ENCODE measurements at regions not wholly inside any gene's neighbourhood (a gene's known extent, or its start where the extent isn't known, plus 50 kb on each side); places are given as distances from the start of the nearest gene placed in this dataset.

DNA sequence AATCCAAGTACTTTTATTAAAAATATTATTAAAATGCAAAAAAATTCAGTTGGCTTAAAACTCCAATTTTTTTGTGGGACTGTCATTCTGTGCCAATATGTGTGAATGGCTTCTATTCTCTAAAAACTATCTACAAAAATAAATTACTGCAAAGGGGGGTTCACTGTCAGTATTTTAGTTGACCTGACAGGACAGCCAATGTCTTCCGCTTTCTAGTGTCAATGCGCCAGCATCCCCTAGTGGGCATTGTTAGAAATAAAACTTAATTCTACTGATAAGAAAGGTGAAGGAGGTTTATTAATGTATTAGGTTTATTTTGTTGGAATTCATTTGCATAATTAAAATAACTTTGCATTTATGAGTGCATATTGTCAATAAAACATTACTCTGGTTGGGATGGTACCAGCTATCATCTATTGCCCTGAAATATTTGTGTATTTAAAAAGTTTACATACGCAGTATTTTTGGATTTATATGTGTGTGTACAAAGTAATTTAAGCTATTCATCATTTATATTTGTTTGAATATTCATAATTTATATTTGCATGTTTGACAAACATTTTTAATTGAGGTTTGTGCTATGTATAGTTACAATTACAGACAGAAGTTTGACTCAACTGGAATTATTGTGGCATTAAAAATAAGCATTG is 527.2 kb downstream of the FLRT2 start:
- DNase-seq: no peak
- intact Hi-C loops (cut with DNase I): no loop called here
- Histone ChIP-seq H3K27me3 (ENCODE audit: control insufficient read depth, insufficient read depth) (no peaks in the 10 kb centered on the region), H3K27ac (ENCODE audit: low read length) (no peak overlapping the region), H3K9me3 (ENCODE audit: control insufficient read depth, low read length) (no peaks in the 10 kb centered on the region), H3K4me1 (ENCODE audit: control insufficient read depth, insufficient read depth, low read length) (no peaks in the 10 kb centered on the region), H3K4me3 (ENCODE audit: low read length) (no peak overlapping the region)
- no peak for ATAC-seq
- WGBS: 62% methylated on average over 3 of the region's 3 CpGs

DNA sequence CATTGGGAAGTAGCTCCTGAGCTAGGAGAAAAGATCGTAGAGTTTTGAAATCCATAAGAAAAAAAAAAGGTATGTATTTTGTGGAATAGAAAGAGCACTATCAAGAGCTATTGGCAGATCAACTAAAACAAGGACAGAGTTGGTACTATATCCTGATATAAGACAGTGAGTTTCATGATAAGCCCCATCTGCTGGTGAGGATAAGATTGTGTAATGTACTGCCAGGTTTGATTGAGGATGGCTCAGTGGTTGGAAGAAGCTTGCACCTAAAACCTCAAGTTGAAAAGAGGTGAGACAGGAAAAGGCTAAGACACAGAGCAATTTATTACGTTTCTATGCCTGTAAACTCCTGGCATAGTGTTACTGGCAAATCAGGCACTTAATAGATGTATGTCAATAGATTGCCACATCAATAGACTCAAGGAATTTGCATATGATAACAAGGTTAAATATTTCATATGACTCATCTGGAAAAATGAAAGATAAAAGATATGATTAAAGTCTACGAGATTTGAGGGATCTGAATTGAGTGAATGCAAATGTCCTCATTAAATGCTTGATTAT is 525.6 kb downstream of the FLRT2 start:
- ATAC-seq (no peak), DNase-seq (no peak)
- Histone ChIP-seq H3K27me3 (ENCODE audit: control insufficient read depth, insufficient read depth) (no peaks in the 10 kb centered on the region), H3K4me3 (ENCODE audit: low read length) (no peak overlapping the region), H3K4me1 (ENCODE audit: control insufficient read depth, insufficient read depth, low read length) (no peaks in the 10 kb centered on the region), H3K9me3 (ENCODE audit: control insufficient read depth, low read length) (no peaks in the 10 kb centered on the region), H3K27ac (ENCODE audit: low read length) (no peak overlapping the region)
- intact Hi-C loops (cut with DNase I): no loop called here
- WGBS: 54% methylated on average over 3 of the region's 3 CpGs

DNA sequence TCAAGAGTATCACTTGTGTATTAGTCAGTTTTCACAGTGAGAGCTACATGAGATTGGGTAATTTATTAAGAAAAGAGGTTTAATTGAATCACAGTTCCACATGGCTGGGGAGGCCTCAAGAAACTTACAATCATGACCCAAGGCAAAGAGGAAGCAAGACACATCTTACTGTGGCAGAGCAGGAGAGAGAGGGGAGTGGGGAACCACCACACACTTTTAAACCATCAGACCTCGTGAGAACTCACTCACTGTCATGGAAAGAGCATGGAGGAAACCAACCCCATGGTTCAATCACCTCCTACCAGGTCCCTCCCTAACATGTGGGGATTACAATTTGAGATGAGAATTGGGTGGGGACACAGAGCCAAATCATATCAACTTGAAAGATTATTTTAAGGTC is 522.9 kb downstream of the FLRT2 start:
- ATAC-seq (no peak), DNase-seq (no peak)
- 76% methylated on average over 1 of the region's 1 CpG for WGBS
- Histone ChIP-seq H3K4me1 (ENCODE audit: control insufficient read depth, insufficient read depth, low read length) (no peaks in the 10 kb centered on the region), H3K4me3 (ENCODE audit: low read length) (no peak overlapping the region), H3K27me3 (ENCODE audit: control insufficient read depth, insufficient read depth) (no peaks in the 10 kb centered on the region), H3K27ac (ENCODE audit: low read length) (no peak overlapping the region), H3K9me3 (ENCODE audit: control insufficient read depth, low read length) (no peaks in the 10 kb centered on the region)
- intact Hi-C loops (cut with DNase I): no loop called here

DNA sequence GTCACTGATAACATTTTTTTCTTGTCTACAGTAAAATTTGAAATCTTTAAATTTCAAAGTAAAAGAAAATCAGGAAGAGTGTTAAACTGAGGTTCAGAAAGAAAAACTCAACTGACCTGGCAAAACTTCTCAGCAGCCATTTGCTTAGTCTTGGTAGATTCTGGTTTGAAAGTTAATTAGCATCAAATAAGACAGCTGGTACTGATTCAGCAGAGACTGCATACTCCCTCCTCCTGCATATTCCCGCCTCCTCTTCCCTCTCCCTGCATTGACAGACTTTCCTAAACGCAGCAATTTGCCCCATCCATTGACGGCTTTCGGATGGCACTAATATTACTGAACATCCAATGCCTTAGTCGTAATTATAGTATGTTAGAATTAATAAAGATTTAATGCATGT is 520.8 kb downstream of the FLRT2 start:
- WGBS: 89% methylated on average over 5 of the region's 5 CpGs
- H3K4me1 ChIP-seq (ENCODE audit: control insufficient read depth, insufficient read depth, low read length): no peaks in the 10 kb centered on the region
- ATAC-seq: no peak

DNA sequence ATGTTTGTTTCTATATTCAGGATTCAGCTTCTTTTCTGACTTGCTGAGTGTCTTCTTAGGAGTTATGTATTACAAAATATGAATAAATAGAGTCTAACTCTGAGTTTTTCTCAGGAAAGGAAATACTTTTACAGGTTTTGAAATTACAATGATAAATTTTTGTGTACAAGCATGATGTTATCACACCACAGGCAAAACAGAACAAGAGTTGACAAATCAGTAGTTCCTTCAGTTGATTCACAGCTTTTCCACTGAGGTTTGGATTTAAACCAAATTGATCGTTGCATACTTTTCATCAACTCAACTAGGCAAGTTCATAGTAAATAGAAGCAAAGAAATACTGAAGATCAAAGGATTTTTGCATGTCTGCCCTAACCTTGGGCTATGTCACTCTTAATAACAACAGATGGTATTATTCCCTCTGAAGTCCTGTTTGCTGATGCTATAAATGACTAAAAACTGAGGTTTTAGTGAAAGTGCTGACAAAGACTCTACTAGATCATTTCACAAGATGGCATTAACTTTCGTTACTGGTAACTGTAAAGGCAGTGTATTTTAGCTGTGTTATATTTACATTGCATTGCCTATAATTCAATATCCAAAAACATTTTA is 520.2 kb downstream of the FLRT2 start:
- intact Hi-C loops (cut with DNase I): no loop called here
- Histone ChIP-seq H3K27me3 (ENCODE audit: control insufficient read depth, insufficient read depth) (no peaks in the 10 kb centered on the region), H3K9me3 (ENCODE audit: control insufficient read depth, low read length) (no peaks in the 10 kb centered on the region), H3K4me1 (ENCODE audit: control insufficient read depth, insufficient read depth, low read length) (no peaks in the 10 kb centered on the region), H3K27ac (ENCODE audit: low read length) (no peak overlapping the region), H3K4me3 (ENCODE audit: low read length) (no peak overlapping the region)
- ATAC-seq (no peak), DNase-seq (no peak)
- WGBS: 56% methylated on average over 2 of the region's 2 CpGs

More for the DNA sequence above, 520.8 kb downstream of the FLRT2 start:
- H3K9me3 ChIP-seq (ENCODE audit: control insufficient read depth, low read length): no peaks in the 10 kb centered on the region
- DNase-seq: no peak
- no peaks in the 10 kb centered on the region for H3K27me3 ChIP-seq (ENCODE audit: control insufficient read depth, insufficient read depth)
- no peak overlapping the region for H3K27ac ChIP-seq (ENCODE audit: low read length)
- intact Hi-C loops (cut with DNase I): no loop called here
- H3K4me3 ChIP-seq (ENCODE audit: low read length): no peak overlapping the region

DNA sequence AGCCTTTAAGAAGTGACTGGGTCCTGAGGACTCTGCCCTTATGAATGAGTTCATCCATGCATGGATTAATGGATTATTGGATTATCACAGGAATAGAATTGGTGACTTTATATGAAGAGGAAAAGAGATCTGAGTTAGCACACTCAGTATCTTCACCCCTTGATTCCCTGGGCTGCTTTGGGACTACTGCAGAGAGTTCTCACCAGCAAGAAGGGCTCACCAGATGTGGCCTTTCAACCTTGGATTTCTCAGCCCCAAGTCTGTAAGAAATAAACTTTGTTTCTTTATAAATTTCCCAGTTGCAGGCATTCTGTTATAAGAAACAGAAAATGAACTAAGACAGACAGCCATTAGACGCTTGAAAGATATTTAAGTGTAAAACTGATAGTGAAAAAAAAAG is 509.2 kb downstream of the FLRT2 start:
- DNase-seq (no peak), ATAC-seq (no peak)
- no peaks in the 10 kb centered on the region for H3K9me3 ChIP-seq (ENCODE audit: control insufficient read depth, low read length)
- WGBS: 74% methylated on average over 1 of the region's 1 CpG
- intact Hi-C loops (cut with DNase I): no loop called here
- no peak overlapping the region for H3K27ac ChIP-seq (ENCODE audit: low read length)
- no peaks in the 10 kb centered on the region for H3K4me1 ChIP-seq (ENCODE audit: control insufficient read depth, insufficient read depth, low read length)
- H3K4me3 ChIP-seq (ENCODE audit: low read length): no peak overlapping the region
- no peaks in the 10 kb centered on the region for H3K27me3 ChIP-seq (ENCODE audit: control insufficient read depth, insufficient read depth)

DNA sequence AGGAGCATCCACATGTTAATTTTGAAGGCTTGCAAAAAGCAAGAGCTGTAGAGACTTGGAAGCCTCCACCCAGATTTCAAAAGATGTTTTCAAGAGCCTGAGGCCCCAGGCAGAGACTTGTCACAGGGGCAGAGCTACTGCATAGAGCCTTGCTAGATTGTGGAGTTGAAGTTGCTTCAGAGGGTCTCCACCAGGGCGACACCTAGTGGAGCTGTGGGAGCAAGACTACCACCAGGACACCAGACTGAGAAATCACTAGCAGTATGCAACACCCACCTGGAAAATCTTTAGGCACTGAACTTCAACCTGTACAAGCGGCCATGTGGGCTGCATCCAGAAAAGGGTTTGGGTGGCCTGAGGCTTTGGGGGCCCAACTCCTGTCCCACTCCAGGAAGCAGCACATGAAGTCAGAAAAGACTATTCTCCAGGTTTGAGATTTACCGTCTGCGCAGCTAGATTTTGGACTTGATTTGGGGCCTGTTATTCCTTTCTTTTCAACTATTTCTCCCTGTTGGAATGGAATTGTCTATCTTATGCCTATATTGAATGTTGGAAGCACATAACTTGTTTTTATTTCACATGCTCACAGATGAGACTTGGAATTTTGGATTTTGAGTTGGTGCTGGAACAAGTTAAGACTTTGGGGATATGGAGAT is 508.6 kb downstream of the FLRT2 start:
- intact Hi-C loops (cut with DNase I): no loop called here
- DNase-seq (peak; percentile 19 to 51 (median 24)), ATAC-seq (peak; percentile 57 to 58)
- Histone ChIP-seq H3K4me3 (ENCODE audit: low read length) (no peak overlapping the region), H3K27me3 (ENCODE audit: control insufficient read depth, insufficient read depth) (no peaks in the 10 kb centered on the region), H3K27ac (ENCODE audit: low read length) (no peak overlapping the region), H3K9me3 (ENCODE audit: control insufficient read depth, low read length) (no peaks in the 10 kb centered on the region), H3K4me1 (ENCODE audit: control insufficient read depth, insufficient read depth, low read length) (no peaks in the 10 kb centered on the region)
- 73% methylated on average over 4 of the region's 4 CpGs for WGBS

DNA sequence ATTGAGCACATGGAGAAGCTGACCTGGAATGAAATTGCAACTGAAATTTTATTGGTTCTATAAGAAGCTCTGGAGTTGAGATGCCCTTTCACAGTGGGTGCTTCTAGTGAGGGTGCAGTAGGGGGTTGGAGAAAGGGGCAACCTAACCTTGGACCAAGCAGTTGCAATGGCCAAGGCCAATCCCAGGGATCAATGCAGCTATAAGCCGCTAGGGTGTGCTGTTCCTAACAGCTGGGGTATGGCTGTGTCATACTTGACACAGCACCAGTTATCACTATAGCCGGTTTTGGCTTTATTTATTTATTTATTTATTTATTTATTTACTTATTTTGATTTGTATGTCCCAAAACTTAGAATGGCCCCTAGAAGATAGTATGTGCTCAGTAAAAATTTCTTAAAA is 505.9 kb downstream of the FLRT2 start:
- DNase-seq: no peak
- Histone ChIP-seq H3K27ac (ENCODE audit: low read length) (no peak overlapping the region), H3K4me1 (ENCODE audit: control insufficient read depth, insufficient read depth, low read length) (no peaks in the 10 kb centered on the region), H3K27me3 (ENCODE audit: control insufficient read depth, insufficient read depth) (no peaks in the 10 kb centered on the region), H3K9me3 (ENCODE audit: control insufficient read depth, low read length) (no peaks in the 10 kb centered on the region), H3K4me3 (ENCODE audit: low read length) (no peak overlapping the region)
- 40% methylated on average over 2 of the region's 2 CpGs for WGBS
- intact Hi-C loops (cut with DNase I): no loop called here
- ATAC-seq: no peak

DNA sequence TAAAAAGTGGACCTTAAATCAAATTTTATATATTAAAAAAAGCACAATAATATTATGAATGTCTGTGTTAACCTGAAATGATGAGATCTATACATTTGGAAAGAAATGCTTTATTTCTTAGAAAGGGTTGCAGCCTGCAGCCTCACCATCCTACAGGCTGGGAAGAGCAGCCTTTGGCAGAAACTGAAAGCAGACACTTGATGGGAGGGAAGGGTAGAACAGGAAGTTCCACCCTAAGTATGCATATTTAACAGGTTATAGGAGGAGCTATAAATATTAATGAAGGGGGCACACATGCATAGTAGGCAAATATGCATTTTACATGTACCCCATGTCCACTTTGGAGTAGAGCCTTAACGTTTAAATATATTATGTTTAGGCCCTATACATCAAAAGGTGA is 498.0 kb downstream of the FLRT2 start:
- H3K4me1 ChIP-seq (ENCODE audit: control insufficient read depth, insufficient read depth, low read length): no peaks in the 10 kb centered on the region
- ATAC-seq (no peak), DNase-seq (no peak)
- no peak overlapping the region for H3K27ac ChIP-seq (ENCODE audit: low read length)
- WGBS: 86% methylated on average over 1 of the region's 1 CpG
- H3K9me3 ChIP-seq (ENCODE audit: control insufficient read depth, low read length): no peaks in the 10 kb centered on the region
- no peaks in the 10 kb centered on the region for H3K27me3 ChIP-seq (ENCODE audit: control insufficient read depth, insufficient read depth)
- intact Hi-C loops (cut with DNase I): no loop called here
- H3K4me3 ChIP-seq (ENCODE audit: low read length): no peak overlapping the region

DNA sequence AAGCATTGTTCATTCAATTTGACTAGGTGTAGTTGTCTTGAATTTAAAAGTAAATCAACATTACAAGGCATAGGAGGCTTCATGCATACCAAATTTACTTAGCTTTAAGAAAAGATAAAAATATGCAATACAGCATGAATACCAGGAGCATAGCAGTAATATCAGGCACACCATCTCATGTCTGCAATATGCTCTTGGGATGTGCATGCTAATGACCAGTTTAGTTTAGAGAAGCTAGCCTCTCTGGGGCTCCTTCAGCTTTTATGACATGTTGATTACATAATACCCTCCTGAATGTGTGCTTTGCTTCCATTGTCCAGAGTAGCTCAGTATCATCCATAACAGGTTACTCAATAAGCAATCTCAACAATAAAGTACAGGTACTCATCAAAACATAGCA is 497.2 kb downstream of the FLRT2 start:
- H3K4me1 ChIP-seq (ENCODE audit: control insufficient read depth, insufficient read depth, low read length): no peaks in the 10 kb centered on the region
- no peaks in the 10 kb centered on the region for H3K9me3 ChIP-seq (ENCODE audit: control insufficient read depth, low read length)
- no peak overlapping the region for H3K4me3 ChIP-seq (ENCODE audit: low read length)
- H3K27me3 ChIP-seq (ENCODE audit: control insufficient read depth, insufficient read depth): no peaks in the 10 kb centered on the region
- DNase-seq: no peak
- no peak for ATAC-seq
- intact Hi-C loops (cut with DNase I): no loop called here
- H3K27ac ChIP-seq (ENCODE audit: low read length): no peak overlapping the region

DNA sequence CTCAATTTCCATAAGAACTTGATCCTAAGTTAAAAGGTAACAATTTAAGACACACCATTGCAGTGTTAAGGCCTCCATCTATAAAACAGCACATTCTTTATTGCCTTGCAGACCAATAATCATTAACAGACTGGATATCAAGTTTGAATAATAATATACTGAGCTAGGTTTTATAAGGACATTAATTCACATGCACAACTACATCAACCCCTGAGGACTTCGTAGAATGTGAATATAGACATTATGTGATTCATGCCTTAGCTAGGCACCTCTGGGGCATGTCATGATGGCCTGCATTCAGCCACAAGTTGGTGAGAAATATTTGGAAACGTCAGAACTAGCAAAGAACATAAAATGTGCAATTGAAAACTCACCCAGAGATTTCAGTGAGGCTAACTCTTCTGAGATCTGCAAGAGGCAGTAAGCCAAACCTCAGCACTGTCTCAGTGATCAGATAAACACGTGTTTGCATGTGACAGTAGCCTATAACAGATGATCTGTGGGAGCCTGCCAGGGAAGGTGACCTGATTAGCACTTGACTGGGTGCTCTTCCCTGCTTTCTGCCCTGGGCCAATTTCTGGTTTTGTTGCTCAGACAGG is 492.2 kb downstream of the FLRT2 start:
- H3K4me3 ChIP-seq (ENCODE audit: low read length): no peak overlapping the region
- WGBS: 45% methylated on average over 3 of the region's 3 CpGs
- H3K27me3 ChIP-seq (ENCODE audit: control insufficient read depth, insufficient read depth): no peaks in the 10 kb centered on the region
- DNase-seq: no peak
- H3K27ac ChIP-seq (ENCODE audit: low read length): no peak overlapping the region
- no peak for ATAC-seq
- H3K9me3 ChIP-seq (ENCODE audit: control insufficient read depth, low read length): no peaks in the 10 kb centered on the region
- intact Hi-C loops (cut with DNase I): no loop called here
- no peaks in the 10 kb centered on the region for H3K4me1 ChIP-seq (ENCODE audit: control insufficient read depth, insufficient read depth, low read length)
